SU-DHL-6 (cell line): ENCODE measurements at regions not wholly inside any gene's neighbourhood (a gene's known extent, or its start where the extent isn't known, plus 50 kb on each side); places are given as distances from the start of the nearest gene placed in this dataset.
"Not testable (repeated sequence)": the region's sequence is repeated elsewhere in the genome, so short reads cannot be mapped to it uniquely, and the experiment has no call there.

Experiments
- H2AFZ ChIP-seq: fragments of 200-600 bp; sonication (generic); 2 replicates; pipeline ENCODE4 v1.6.1; 2014; ENCODE audit warnings: low read depth, mild to moderate bottlenecking, moderate library complexity, mixed read lengths, antibody characterized with exemption, low read length; ENCODE audit not compliant: severe bottlenecking
- H3F3A ChIP-seq: fragments of 200-600 bp; shearing (Covaris generic); 2 replicates; pipeline ENCODE4 v1.6.0; 2016; ENCODE audit warnings: antibody characterized with exemption, mild to moderate bottlenecking; ENCODE audit not compliant: insufficient read depth
- H3K27ac ChIP-seq: fragments of 200-600 bp; sonication (generic); 2 replicates; pipeline ENCODE4 v1.5.1; 2016; ENCODE audit warnings: low read depth, mild to moderate bottlenecking, low read length, moderate library complexity, mixed read lengths
- H3K27me3 ChIP-seq: fragments of 200-600 bp; sonication (generic), shearing (Covaris generic); 2 replicates; pipeline ENCODE4 v1.6.0; 2014; ENCODE audit warnings: mild to moderate bottlenecking, low read length
- H3K36me3 ChIP-seq: fragments of 200-600 bp; sonication (generic); 2 replicates; pipeline ENCODE4 v1.6.1; 2014; ENCODE audit warnings: mild to moderate bottlenecking, low read length, mixed read lengths
- H3K4me2 ChIP-seq: fragments of 300-600, 200-600 bp; shearing (Covaris generic), sonication (generic); 2 replicates; pipeline ENCODE4 v1.6.0; 2014; ENCODE audit warnings: low read length, low read depth, mild to moderate bottlenecking; ENCODE audit not compliant: poor library complexity, severe bottlenecking
- H3K4me3 ChIP-seq: fragments of 200-600 bp; sonication (generic); 2 replicates; pipeline ENCODE4 v1.5.1; 2014; ENCODE audit warnings: antibody characterized with exemption, low read length, mild to moderate bottlenecking, mixed read lengths; ENCODE audit not compliant: insufficient read depth, poor library complexity, severe bottlenecking
- H3K79me2 ChIP-seq: fragments of 200-600 bp; sonication (generic); 2 replicates; pipeline ENCODE4 v1.6.1; 2014; ENCODE audit warnings: mild to moderate bottlenecking, low read length, moderate library complexity; ENCODE audit not compliant: insufficient read depth
- H3K9ac ChIP-seq: fragments of 200-600 bp; sonication (generic); 2 replicates; pipeline ENCODE4 v1.7.0; 2014; ENCODE audit warnings: mild to moderate bottlenecking, low read length
- H3K9me2 ChIP-seq: fragments of 200-600 bp; sonication (generic); replicated peaks from 2 replicates; pipeline ENCODE4 v1.6.1; 2014; ENCODE audit warnings: low read length; ENCODE audit not compliant: insufficient read depth
- H3K9me3 ChIP-seq: fragments of 200-600 bp; sonication (generic); 2 replicates; pipeline ENCODE4 v1.6.1; 2014; ENCODE audit warnings: low read length, mixed read lengths; ENCODE audit not compliant: insufficient read depth
- H4K20me1 ChIP-seq: fragments of 200-600 bp; sonication (generic); 2 replicates; pipeline ENCODE4 v1.6.1; 2014; ENCODE audit warnings: low read depth, mild to moderate bottlenecking, antibody characterized with exemption, low read length, moderate library complexity, mixed read lengths
- CTCF ChIP-seq: fragments of 200-600 bp; sonication (generic); IDR thresholded peaks from one replicate; pipeline ENCODE4 v1.5.1; 2017; ENCODE audit warnings: antibody characterized with exemption, mild to moderate bottlenecking, low read length, moderate library complexity; ENCODE audit not compliant: insufficient read depth, poor library complexity, severe bottlenecking
- EZH2phosphoT487 ChIP-seq: fragments of 200-600 bp; sonication (generic), shearing (Covaris generic); conservative IDR thresholded peaks from 2 replicates; pipeline ENCODE4 v1.6.1; 2018; ENCODE audit warnings: mild to moderate bottlenecking, antibody characterized with exemption, low read length, moderate library complexity, mixed read lengths

- no peak overlapping the region for H3K4me3 ChIP-seq
- no peaks in the 10 kb centered on the region for H3K79me2 ChIP-seq
- H3K4me2 ChIP-seq, result no peak overlapping the region
- no peak overlapping the region for H2AFZ ChIP-seq
- no peak for TF ChIP-seq CTCF
- no peak for TF ChIP-seq EZH2phosphoT487
- no peaks in the 10 kb centered on the region for H3K9me2 ChIP-seq
- H3F3A ChIP-seq, result no peaks in the 10 kb centered on the region
- H3K27ac ChIP-seq, result no peak overlapping the region
- H3K36me3 ChIP-seq, result no peaks in the 10 kb centered on the region
- no peak overlapping the region for H3K9ac ChIP-seq
- no peaks in the 10 kb centered on the region for H3K9me3 ChIP-seq
- no peaks in the 10 kb centered on the region for H3K27me3 ChIP-seq
- H4K20me1 ChIP-seq, result no peaks in the 10 kb centered on the region
Measured at GRCh38 chr1:110267260-110267659, 57.1 kb downstream of the KCNC4 start.

- H3K27ac ChIP-seq, result no peak overlapping the region
- H3K4me3 ChIP-seq, result no peak overlapping the region
- H3F3A ChIP-seq, result no peaks in the 10 kb centered on the region
- no peak overlapping the region for H2AFZ ChIP-seq
- no peaks in the 10 kb centered on the region for H3K36me3 ChIP-seq
- H3K79me2 ChIP-seq, result no peaks in the 10 kb centered on the region
- H3K4me2 ChIP-seq, result no peak overlapping the region
- no peaks in the 10 kb centered on the region for H4K20me1 ChIP-seq
- no peaks in the 10 kb centered on the region for H3K9me3 ChIP-seq
- H3K9ac ChIP-seq, result no peak overlapping the region
- no peaks in the 10 kb centered on the region; the same call in 1 of the 2 replicates for H3K27me3 ChIP-seq
- TF ChIP-seq CTCF (no peak), EZH2phosphoT487 (no peak)
- no peaks in the 10 kb centered on the region for H3K9me2 ChIP-seq
Measured at GRCh38 chr1:110272045-110272444, 61.9 kb downstream of the KCNC4 start.

- not testable (repeated sequence) for H2AFZ ChIP-seq, H3K9me3 ChIP-seq, H3K79me2 ChIP-seq, H3K27ac ChIP-seq, H3F3A ChIP-seq, H3K27me3 ChIP-seq, H3K9me2 ChIP-seq, H3K9ac ChIP-seq, H3K4me2 ChIP-seq, H4K20me1 ChIP-seq, H3K4me3 ChIP-seq, H3K36me3 ChIP-seq
Measured at GRCh38 chr1:110273832-110274231, 63.7 kb downstream of the KCNC4 start.

- Histone ChIP-seq H3K4me2 (no peak overlapping the region), H2AFZ (no peak overlapping the region), H3K9me3 (no peaks in the 10 kb centered on the region), H3K27ac (no peak overlapping the region), H3K9ac (no peak overlapping the region), H3F3A (no peaks in the 10 kb centered on the region), H4K20me1 (no peaks in the 10 kb centered on the region), H3K4me3 (no peak overlapping the region), H3K27me3 (no peaks in the 10 kb centered on the region), H3K9me2 (no peaks in the 10 kb centered on the region), H3K36me3 (no peaks in the 10 kb centered on the region), H3K79me2 (no peaks in the 10 kb centered on the region)
- no peak for TF ChIP-seq EZH2phosphoT487
- no peak for TF ChIP-seq CTCF
Measured at GRCh38 chr1:110280126-110280525, 59.1 kb upstream of the RBM15 start.
